GM21723 (cell line): ENCODE measurements at regions not wholly inside any gene's neighbourhood (a gene's known extent, or its start where the extent isn't known, plus 50 kb on each side); places are given as distances from the start of the nearest gene placed in this dataset.
A peak's percentile ranks its signal among the peaks of the same experiment; 100 is the strongest.
"Not testable (repeated sequence)": the region's sequence is repeated elsewhere in the genome, so short reads cannot be mapped to it uniquely, and the experiment has no call there.

Experiments used
- ATAC-seq: cut with Tn5 transposase; IDR thresholded peaks from one replicate; pipeline ENCODE4 v1.9.1; 2021; ENCODE audit warnings: mild to moderate bottlenecking, moderate library complexity; ENCODE audit not compliant: unreplicated experiment

DNA sequence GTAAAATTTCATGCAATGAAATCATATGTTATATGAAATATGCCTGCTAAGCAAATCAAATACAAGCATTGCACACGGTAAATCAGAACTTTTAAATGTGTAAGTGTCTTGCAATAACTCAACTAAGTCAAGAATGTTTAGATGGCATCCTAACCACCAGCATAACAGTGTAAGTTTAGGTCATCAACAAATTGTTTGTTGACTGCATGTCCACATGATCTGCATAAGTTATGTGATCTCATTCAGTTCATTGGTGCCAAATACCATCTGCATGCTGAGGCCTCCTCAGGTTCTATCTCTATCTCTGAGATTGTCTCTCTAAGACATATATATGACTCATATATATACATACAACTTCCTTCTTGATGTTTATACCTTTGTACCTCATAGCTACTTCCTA is 159.6 kb upstream of the STK32A start:
- no peak for ATAC-seq

DNA sequence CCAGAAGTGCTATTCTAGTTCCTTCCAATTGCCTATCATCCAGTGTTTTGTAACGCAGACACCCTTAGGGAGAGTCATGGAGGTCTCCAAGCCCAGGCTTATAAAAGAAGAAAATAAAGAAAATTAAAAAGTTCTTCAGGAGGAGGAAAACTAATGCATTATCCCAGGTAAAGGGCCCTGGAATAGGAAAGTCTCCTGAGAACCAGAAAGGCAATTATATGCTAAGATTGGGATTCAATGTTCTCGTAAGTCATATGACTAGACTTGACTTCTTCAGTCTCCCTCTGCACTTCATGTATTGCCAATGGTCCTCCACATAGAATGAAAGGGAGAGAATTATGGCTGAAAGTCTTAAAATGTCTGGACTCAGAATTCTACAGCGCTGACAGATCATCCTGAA is 154.4 kb upstream of the STK32A start:
- ATAC-seq, result no peak

DNA sequence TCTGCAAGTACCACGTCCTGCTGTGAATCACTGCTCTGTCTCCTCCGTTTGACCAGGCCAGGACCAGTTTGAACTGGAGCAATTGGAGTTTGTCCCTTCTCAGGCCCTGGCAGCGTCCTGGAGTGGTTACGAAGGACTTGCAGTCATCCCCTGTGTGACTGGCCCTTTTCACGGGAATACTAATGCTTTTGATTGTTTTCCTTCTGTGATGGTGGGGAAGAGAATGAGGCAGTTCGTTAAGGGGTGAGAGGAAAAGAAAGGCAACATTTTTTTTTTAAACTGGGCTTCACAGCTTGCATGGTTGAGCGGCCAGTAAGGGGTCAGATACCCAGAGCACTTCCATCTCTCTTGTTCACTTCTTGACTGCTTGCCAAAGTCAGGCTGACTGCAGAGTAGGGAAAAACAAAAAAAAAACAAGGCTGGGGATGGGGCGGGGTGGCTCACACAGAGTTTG is 153.5 kb upstream of the STK32A start:
- ATAC-seq, result no peak

DNA sequence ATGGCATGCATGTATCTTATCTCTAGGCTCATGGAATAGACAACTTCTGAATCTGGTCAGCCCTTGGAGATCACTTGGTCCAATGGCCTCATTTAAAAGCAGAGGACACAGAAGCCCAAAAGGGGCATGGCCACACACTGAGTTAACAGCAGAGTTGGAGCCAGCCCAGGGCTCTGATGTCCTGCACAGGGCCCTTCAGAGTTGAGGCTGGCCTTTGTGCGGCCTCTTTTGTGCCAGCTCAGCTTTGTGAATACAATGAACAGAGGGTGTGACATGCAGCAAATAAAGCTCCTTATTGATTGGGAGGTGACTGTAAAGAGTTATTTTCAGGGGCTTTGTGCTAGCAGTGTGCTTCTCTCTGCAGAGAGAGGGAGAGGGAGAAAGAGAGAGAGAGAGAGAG is 150.1 kb upstream of the STK32A start:
- ATAC-seq, result no peak

DNA sequence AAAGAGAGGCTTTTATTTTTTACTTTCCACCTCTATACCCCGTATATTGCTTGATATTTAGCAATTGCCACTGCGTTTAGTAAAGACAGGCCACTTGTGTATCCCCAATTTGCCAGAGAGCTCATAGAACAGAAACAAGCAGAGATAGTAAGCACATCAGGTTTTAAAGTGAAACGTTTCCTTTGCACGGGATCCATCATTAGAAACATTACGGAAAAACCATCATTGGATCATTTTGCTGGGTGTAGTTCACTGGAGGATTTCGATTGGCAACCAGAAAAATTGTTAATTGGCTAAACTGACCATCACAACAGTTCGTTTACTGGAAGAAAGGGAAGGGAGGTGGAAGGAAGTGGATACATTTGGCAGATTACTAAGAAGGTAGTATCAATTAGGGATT is 149.4 kb upstream of the STK32A start:
- ATAC-seq, result no peak

DNA sequence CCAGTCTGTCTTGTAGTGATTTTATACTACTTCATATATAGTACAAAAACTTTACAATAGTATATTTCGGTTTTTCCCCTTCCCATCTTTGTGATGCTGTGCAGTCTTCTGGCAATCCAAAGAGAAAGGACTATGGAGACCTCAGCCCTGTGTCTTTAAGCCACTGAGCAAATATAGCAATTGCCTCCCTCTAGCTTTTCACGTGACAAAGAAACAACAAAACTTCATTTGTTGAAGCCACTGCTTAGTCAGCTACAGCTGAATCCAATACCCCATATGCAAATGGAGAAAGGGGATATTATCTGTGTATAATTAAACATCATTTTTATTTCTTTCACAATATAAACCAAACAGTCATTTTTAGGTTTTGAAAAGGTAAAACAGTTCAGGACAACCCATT is 142.8 kb upstream of the STK32A start:
- ATAC-seq, result no peak

DNA sequence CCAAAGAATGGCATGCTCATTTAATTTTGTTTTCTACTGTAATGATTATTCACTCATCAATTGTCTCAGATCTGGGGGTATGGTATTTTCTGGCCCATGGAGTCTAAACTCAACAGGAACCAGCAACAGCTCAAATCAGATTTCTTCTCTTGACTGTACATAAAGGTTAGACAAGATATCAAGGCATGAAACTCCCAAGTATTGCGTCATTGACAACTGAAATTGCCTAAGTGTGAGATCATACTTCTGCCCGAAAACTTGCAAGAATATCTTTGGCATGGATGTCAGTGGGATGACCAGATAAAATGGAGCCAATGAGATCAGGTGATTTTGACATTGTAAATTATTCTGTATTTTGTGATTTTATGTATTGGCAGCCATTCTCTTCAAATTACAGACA is 141.7 kb upstream of the STK32A start:
- no peak for ATAC-seq

DNA sequence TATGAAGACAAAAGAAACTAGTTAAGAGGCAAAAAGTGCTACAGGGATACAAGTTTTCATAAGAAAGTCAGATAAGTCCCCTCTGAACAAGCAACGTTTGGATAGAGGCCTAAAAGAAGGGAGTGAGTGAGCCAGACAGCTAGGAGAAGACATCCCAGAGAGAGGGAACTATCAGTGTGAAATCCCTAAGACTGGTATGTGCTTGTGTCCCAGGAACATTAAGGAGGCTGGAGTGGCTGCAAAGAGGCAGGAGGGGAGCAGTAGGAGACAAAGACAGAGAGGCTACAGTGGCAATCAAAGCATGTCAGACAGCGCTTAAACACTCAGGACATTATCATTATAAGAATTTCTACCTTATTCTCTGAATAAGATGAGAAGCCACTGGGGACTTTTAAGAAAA is 139.1 kb upstream of the STK32A start:
- ATAC-seq, result no peak

DNA sequence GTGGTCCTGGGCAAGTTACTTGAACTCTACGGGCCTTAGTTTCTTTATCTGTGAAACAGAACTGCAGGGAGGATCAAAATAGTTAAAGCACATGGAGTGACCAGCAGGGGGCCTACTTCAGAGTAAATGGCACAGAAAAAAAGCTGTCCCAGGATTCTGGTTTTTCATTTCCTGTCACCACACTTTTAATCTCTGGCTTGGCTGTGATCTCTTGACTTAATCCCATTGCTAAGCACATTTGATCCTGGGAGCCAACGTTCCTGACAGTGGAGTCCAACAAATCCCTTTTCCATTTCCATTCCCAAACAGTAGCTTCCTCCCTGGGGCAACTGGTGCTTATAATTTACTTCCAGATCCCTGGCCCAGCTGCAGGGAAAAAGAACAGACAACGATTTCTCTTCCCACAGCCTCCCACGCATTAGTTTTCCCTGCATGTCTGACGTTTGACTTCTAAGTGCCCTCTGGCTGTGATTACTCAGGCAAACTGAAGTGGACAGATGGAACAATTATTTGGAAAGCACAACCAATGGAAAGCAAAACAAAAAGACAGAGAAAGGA is 136.5 kb upstream of the STK32A start:
- ATAC-seq, result peak; percentile 63

DNA sequence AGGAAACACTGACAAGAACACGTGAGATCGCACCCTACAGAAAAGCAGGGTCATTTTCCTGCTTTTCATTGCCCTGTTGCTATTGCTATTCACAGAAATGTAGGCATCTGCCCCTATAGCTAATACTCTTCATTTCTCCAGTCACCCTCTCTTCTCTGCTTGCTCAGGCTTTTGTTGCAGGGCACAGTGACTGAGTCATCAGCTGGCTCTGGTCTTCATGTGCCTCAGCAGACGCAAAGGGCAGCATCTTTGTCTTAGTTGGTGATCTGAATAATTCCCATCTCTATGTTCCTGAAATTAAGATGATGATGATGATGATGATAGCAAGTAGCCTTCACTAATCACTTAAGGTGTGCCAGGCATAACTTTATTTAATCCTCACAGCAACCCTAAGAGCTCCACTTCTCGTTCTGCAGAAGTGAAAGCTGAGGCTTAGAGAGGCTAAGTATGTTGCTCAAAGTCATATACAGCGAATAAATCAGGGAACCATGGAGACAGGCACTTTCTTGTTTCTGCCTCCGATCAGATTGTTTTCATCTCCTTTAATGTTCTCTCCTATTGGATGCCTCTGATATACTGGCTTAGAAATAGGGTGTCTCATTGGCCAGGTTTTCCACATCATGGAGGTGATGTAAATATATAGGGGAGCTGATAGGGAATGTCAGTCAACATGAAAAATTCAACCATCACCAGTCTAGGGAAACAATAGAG is 133.0 kb upstream of the STK32A start:
- no peak for ATAC-seq

DNA sequence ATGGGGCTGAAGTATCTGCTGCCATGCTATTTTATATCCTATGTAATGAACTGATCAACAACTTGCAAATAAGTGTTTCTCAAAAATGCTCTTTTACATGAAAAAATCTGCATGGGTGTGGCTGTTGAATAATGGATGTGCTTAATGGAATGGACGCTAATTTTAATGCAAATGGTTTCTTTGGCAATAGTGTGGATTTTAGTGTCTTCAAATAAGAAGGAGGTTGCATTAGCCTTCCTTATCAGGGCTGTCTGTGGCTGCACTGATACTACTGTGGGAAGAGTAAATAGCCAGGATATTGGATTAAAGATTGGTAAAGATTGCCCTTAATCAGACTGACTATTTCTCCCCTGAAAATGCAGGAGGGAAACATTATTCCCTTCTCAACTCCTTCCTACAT is 121.9 kb upstream of the STK32A start:
- no peak for ATAC-seq

DNA sequence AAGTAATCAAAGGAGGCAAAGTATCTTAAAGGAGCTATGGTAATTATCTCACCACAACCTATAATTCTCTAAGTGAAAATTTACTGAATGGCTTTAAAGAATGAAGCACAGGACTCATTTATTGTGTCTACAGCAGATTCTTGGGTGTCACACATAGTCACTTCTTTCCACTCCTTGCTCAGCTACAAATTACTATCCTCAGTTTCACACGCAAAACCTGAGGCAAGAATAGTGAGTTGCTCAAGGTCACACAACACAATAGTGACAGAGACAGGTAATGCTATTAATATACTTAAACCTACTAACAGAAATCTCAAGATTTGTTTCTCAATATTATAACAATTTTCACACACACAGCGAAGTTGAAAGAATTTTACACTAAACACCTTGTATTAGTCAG is 120.9 kb upstream of the STK32A start:
- ATAC-seq, result no peak

DNA sequence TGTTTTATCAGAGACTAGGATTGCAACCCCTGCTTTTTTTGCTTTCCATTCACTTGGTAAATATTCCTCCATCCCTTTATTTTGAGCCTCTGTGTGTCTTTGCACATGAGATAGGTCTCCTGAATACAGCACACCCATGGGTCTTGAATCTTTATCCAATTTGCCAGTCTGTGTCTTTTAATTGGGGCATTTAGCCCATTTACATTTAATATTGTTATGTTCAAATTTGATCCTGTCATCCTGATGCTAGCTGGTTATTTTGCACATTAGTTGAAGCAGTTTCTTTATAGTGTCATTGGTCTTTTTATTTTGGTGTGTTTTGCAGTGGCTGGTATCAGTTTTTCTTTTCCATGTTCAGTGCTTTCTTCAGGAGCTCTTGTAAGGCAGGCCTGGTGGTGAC is 95.1 kb upstream of the STK32A start:
- ATAC-seq, result not testable (repeated sequence)

DNA sequence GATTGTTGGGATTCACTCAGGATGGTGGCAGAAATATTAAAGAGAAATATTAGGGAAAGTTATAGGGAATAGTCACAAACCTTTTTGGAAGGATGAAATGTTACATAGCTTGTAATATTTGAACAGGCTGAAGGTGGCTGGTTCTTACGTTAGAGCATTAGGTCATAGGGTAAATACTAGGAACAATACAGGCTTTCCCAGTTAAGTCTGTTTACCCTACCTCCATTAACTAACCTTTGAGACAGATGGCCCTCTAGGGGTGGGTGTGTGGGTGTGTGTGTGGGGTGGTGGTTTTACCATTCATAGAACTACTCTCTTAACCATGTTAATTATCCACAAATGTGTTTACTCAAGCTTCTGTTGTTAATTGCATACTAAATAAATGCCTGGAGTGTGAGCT is 94.3 kb upstream of the STK32A start:
- ATAC-seq, result no peak

DNA sequence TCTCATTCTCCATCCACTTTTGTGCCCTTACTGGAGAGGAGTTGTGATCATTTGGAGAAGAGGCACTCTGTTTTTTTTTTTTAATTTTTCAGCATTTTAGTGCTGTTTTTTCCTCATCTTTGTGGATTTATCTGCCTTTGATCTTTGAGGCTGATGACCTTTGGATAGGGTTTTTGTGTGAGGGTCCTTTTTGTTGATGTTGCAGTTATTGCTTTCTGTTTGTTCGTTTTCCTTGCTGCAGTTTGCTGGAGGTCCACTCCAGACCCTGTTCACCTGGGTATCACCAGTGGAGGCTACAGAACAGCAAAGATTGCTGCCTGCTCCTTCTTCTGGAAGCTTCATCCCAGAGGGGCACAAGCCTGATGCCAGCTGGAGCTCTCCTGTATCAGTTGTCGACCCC is 93.2 kb upstream of the STK32A start:
- not testable (repeated sequence) for ATAC-seq

DNA sequence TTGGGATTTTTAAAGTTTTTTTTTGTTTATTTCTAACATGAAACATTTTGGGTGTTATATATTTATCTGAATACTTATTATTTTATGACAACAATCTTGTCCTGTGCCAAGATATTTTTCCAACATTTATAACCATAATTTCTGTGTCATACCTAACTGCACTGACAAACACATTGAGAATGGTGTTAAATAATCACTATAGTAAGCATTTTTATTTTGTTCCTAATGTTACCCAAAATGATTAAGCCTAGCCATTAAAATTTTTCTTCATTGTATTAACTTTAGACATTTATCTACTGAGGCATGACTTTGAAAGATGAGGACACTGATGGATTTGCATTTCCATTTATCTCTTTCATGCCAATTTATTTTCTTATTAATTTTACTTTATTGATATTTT is 91.6 kb upstream of the STK32A start:
- ATAC-seq, result no peak

DNA sequence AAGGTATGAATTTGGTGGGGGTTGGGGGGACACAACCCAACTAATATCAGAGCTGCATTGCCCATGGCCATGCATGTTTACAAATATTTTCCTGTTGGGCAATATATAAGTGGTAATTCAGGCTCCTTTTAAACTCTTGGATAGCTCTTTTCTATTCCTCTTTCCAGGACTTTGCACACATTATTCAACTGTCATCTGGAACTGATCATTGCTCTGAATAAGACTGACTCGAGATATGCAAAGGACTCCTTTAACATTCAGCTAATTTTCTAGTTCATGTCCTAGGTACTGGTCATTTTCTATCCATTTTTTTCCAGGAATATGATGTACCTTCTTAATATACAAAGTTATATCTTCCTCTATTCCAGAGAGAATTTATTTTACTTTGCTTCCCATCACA is 89.5 kb upstream of the STK32A start:
- ATAC-seq, result no peak

DNA sequence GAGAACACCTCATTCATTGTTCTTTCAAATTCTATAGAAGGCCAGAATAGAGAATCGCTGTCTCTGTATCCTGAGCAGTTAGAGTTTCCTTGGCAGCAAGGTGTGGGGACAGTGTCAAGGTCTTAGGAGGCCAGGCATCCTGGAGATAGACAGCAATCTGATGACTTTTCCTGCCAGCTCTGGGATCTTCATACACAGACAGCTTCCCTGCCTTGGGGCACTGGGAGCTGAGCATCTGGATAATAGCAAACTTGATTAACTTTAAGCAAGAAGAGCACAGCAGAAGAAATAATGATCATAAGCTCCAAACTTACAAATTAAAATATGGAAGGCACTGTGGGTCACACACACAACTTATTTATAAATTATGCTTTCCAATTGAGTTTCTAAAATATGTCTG is 86.1 kb upstream of the STK32A start:
- ATAC-seq, result no peak

DNA sequence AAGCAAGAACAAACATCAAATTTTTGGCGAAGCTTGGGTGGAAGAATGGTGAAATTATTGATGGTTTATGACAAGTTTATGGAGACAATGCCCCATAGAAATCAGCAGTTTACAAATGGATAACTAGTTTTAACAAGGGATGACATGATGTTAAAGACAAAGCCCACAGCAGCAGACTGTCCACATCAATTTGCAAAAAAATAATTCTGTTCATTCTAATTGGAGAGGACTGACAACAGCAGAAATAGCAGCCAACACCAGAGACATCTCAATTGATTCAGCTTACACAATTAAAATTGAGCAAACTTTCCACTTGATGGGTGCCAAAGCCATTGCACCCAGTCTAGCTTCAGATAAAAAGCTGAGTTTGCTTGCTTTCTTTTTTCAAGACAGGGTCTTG is 82.7 kb upstream of the STK32A start:
- ATAC-seq, result no peak

DNA sequence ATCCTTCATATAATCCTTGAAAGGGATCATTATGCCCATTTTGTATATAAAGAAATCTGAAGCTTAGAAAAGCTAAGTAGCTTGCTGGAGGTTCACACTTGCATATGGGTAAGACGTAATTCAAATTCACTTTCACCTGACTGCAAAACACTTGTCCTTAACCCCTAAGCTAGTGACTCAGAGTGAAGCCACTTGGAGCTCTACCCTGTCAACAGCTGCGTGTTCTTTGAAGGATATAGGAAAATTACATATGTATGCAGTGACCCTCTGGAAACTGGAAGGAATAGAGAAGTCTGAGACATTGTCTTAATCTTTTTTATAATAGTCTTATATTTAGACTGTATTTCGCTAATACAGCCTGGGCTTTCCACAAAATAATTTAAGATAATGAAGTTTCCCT is 80.0 kb upstream of the STK32A start:
- no peak for ATAC-seq

DNA sequence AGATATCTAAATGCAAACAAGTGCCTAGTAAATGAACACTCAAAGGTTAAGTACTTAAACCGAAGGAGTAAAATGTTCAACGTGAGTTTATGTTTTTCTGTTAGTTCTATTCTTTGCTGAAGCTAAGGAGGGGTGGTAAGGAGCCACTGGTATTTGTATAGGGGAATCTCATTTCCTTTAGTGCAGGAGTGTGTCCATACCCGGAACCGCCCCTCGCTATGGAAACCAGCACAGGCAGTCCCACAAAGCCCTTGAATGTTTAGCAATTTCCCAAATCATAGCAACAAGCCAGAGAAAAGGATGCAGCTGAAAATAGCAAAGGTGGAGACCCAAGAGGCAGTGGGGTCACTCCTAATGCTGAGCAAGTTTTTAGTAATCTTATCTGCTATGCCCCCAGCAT is 78.8 kb upstream of the STK32A start:
- ATAC-seq, result no peak

DNA sequence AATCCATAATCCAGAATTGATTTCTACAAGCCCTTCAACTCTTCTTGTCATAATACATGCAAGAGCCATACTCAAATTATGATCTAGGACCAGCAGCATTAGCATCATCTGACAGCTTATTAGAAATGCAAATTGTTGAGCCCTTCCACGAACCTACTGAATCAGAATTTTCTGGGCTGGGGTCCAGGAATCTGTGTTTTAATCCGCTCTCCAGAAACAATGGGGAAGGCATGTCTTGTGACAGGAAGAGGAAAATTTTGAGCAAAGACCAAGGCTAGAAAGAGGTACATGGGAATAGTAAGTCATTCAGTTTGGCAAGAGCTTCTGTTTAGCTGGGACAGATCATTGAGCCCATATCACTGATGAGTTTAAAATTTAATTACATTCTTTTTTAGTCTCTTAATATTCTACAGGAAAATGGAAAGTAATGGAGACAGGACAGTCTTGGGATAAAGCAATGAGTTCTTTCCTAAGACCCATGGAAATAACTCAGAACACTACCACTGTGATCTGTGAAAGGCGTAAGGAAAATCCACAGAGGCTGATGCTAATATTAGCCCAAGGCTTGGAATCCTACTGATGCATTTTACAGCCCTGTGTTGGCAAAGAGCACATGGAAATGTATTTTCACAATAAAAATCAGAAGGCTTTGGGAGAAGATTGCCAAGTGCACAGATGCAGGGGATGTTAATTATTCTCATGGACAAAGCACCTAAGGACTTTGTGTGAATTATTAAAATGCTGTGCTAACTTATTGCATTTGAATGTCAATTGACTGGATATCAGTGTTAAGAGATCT is 73.7 kb upstream of the STK32A start:
- ATAC-seq, result no peak
